Neural cell (in vitro differentiated cells): ENCODE measurements at regions not wholly inside any gene's neighbourhood (a gene's known extent, or its start where the extent isn't known, plus 50 kb on each side); places are given as distances from the start of the nearest gene placed in this dataset.

Experiments used
- H2AFZ ChIP-seq: fragments of 200-600, 300-800 bp; sonication (generic), shearing (Covaris generic); 2 replicates; pipeline ENCODE4 v1.6.0; 2014; ENCODE audit warnings: low read depth, mild to moderate bottlenecking, antibody characterized with exemption, low read length, moderate library complexity
- H3F3A ChIP-seq: fragments of 200-600 bp; shearing (Covaris generic); 2 replicates; pipeline ENCODE4 v1.6.1; 2016; ENCODE audit warnings: mild to moderate bottlenecking, moderate library complexity, mixed read lengths, antibody characterized with exemption, low read length; ENCODE audit not compliant: insufficient read depth, poor library complexity, severe bottlenecking
- H3K27ac ChIP-seq: fragments of 200-600, 300-800 bp; sonication (generic), shearing (Covaris generic); 2 replicates; pipeline ENCODE4 v1.5.1; 2014; ENCODE audit warnings: mild to moderate bottlenecking, low read length, moderate library complexity
- H3K27me3 ChIP-seq: fragments of 300-800, 200-600 bp; sonication (generic), shearing (Covaris generic); 2 replicates; pipeline ENCODE4 v1.6.0; 2014; ENCODE audit warnings: mild to moderate bottlenecking, low read depth, low read length, moderate library complexity; ENCODE audit not compliant: insufficient read depth
- H3K36me3 ChIP-seq: fragments of 300-800, 200-600 bp; sonication (generic), shearing (Covaris generic); 2 replicates; pipeline ENCODE4 v1.5.1; 2014; ENCODE audit warnings: mild to moderate bottlenecking, antibody characterized with exemption, low read length, moderate library complexity; ENCODE audit not compliant: insufficient read depth
- H3K4me2 ChIP-seq: fragments of 300-800, 200-600 bp; sonication (generic), shearing (Covaris generic); 2 replicates; pipeline ENCODE4 v1.6.0; 2014; ENCODE audit warnings: mild to moderate bottlenecking, low read length
- H3K4me3 ChIP-seq: fragments of 300-800, 200-600 bp; sonication (generic), shearing (Covaris generic); 2 replicates; pipeline ENCODE4 v1.5.1; 2014; ENCODE audit warnings: mild to moderate bottlenecking, low read length, moderate library complexity
- H3K79me2 ChIP-seq: fragments of 200-600 bp; shearing (Covaris generic); replicated peaks from 2 replicates; pipeline ENCODE4 v1.6.0; 2014; ENCODE audit warnings: mild to moderate bottlenecking, low read length, moderate library complexity; ENCODE audit not compliant: insufficient read depth
- H3K9ac ChIP-seq: fragments of 300-800, 200-600 bp; sonication (generic), shearing (Covaris generic); 2 replicates; pipeline ENCODE4 v1.6.1; 2016; ENCODE audit warnings: mild to moderate bottlenecking, low read length, mixed read lengths
- H3K9me2 ChIP-seq: fragments of 200-600 bp; shearing (Covaris generic); 2 replicates; pipeline ENCODE4 v1.6.1; 2016; ENCODE audit warnings: mild to moderate bottlenecking, low read length, mixed read lengths; ENCODE audit not compliant: insufficient read depth
- H3K9me3 ChIP-seq: fragments of 200-600, 300-800 bp; sonication (generic), shearing (Covaris generic); 2 replicates; pipeline ENCODE4 v1.6.1; 2016; ENCODE audit warnings: mild to moderate bottlenecking, mixed run types, low read length, moderate library complexity, mixed read lengths
- H4K20me1 ChIP-seq: fragments of 200-600 bp; shearing (Covaris generic); 2 replicates; pipeline ENCODE4 v1.6.1; 2016; ENCODE audit warnings: mild to moderate bottlenecking, mixed run types; ENCODE audit not compliant: insufficient read depth
- CTCF ChIP-seq: fragments of 450-650 bp; IDR thresholded peaks from 2 replicates; pipeline ENCODE4 v1.5.1; 2014; ENCODE audit warnings: antibody characterized with exemption, mild to moderate bottlenecking, moderate library complexity; ENCODE audit not compliant: poor library complexity, severe bottlenecking
- EP300 ChIP-seq: fragments of 450-650 bp; conservative IDR thresholded peaks from 2 replicates; pipeline ENCODE4 v1.6.1; 2014; ENCODE audit warnings: antibody characterized with exemption, mild to moderate bottlenecking, moderate library complexity; ENCODE audit not compliant: poor library complexity, severe bottlenecking
- EZH2 ChIP-seq: fragments of 200-600, 300-800 bp; shearing (Covaris generic), sonication (generic); IDR thresholded peaks from 2 replicates; pipeline ENCODE4 v1.6.1; 2014; ENCODE audit warnings: antibody characterized with exemption, low read length, borderline replicate concordance, mild to moderate bottlenecking; ENCODE audit not compliant: insufficient read depth, poor library complexity, severe bottlenecking
- MXI1 ChIP-seq: fragments of 450-650 bp; conservative IDR thresholded peaks from 2 replicates; pipeline ENCODE4 v1.6.1; 2014; ENCODE audit warnings: antibody characterized with exemption, mild to moderate bottlenecking; ENCODE audit not compliant: poor library complexity, severe bottlenecking
- POLR2AphosphoS5 ChIP-seq: IDR thresholded peaks from 2 replicates; pipeline ENCODE4 v1.6.1; 2012
- RAD21 ChIP-seq: fragments of 450-650 bp; conservative IDR thresholded peaks from 2 replicates; pipeline ENCODE4 v1.6.1; 2014; ENCODE audit warnings: antibody characterized with exemption, mild to moderate bottlenecking, moderate library complexity
- REST ChIP-seq: IDR thresholded peaks from 2 replicates; pipeline ENCODE4 v1.6.1; 2012; ENCODE audit warnings: borderline replicate concordance
- SMC3 ChIP-seq: fragments of 450-650 bp; conservative IDR thresholded peaks from 2 replicates; pipeline ENCODE4 v1.6.1; 2014; ENCODE audit warnings: antibody characterized with exemption, mild to moderate bottlenecking, moderate library complexity; ENCODE audit not compliant: poor library complexity
- TAF1 ChIP-seq: IDR thresholded peaks from 2 replicates; pipeline ENCODE4 v1.6.1; 2012; ENCODE audit warnings: low read depth

GRCh38 chr18:39648616-39649015, 2083.0 kb upstream of the CELF4 start:
- TF ChIP-seq SMC3, result no peak
- no peak for TF ChIP-seq TAF1
- TF ChIP-seq EZH2, result no peak
- TF ChIP-seq EP300, result no peak
- no peak for TF ChIP-seq MXI1
- TF ChIP-seq RAD21, result no peak
- TF ChIP-seq REST, result no peak
- no peak for TF ChIP-seq POLR2AphosphoS5
- TF ChIP-seq CTCF, result no peak
- Histone ChIP-seq H3K9me3 (no peaks in the 10 kb centered on the region), H3K79me2 (no peaks in the 10 kb centered on the region), H3K36me3 (no peaks in the 10 kb centered on the region), H3F3A (no peaks in the 10 kb centered on the region), H2AFZ (no peak overlapping the region), H3K4me3 (no peak overlapping the region), H4K20me1 (no peaks in the 10 kb centered on the region), H3K9ac (no peak overlapping the region), H3K9me2 (no peaks in the 10 kb centered on the region), H3K27me3 (no peaks in the 10 kb centered on the region), H3K27ac (no peak overlapping the region), H3K4me2 (no peak overlapping the region)

GRCh38 chr18:39647627-39648534, 2082.3 kb upstream of the CELF4 start:
- H2AFZ ChIP-seq, result no peak overlapping the region
- H3K36me3 ChIP-seq, result no peaks in the 10 kb centered on the region
- H3F3A ChIP-seq, result no peaks in the 10 kb centered on the region
- no peak overlapping the region for H3K4me2 ChIP-seq
- H3K4me3 ChIP-seq, result no peak overlapping the region
- no peak for TF ChIP-seq SMC3
- TF ChIP-seq TAF1, result no peak
- TF ChIP-seq EZH2, result no peak
- TF ChIP-seq RAD21, result no peak
- TF ChIP-seq POLR2AphosphoS5, result no peak
- no peak for TF ChIP-seq EP300
- no peak for TF ChIP-seq CTCF
- TF ChIP-seq REST, result no peak
- no peaks in the 10 kb centered on the region for H3K9me3 ChIP-seq
- H3K27ac ChIP-seq, result no peak overlapping the region
- H4K20me1 ChIP-seq, result no peaks in the 10 kb centered on the region
- H3K9me2 ChIP-seq, result no peaks in the 10 kb centered on the region
- no peaks in the 10 kb centered on the region for H3K27me3 ChIP-seq
- no peaks in the 10 kb centered on the region for H3K79me2 ChIP-seq
- no peak overlapping the region for H3K9ac ChIP-seq
